ENCODE measurements at regions not wholly inside any gene's neighbourhood (a gene's known extent, or its start where the extent isn't known, plus 50 kb on each side); places are given as distances from the start of the nearest gene placed in this dataset.
"Not testable (repeated sequence)": the region's sequence is repeated elsewhere in the genome, so short reads cannot be mapped to it uniquely, and the experiment has no call there.

DNA sequence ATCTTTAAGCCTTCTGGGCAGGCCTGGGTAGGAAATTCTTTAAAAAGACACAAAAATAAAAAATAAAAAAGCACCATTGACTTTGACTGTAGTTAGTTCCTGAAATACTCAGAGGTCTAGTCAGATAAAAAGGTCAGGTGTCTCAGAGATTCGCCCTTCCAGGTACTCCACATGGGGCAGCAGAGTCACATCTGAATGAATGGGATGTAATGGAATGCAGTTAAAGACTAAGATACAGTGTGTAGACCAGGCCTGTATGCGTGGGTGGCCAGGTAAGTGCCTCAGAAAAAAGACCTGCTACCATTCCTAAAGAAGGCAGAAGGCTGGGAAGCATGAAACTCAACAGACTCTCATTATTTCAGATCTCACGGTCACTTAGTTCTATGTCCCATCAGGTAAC lies 68.6 kb upstream of the SEM1 start:
- no peak overlapping the region for H3K4me3 ChIP-seq
- ATAC-seq (ENCODE audit: insufficient number of reproducible peaks, low FRiP score, low read depth) (no peak), DNase-seq (ENCODE audit: low spot score) (no peak)
- H3K4me1 ChIP-seq (ENCODE audit: control insufficient read depth in 1 of 2, low read depth in 2 of 2), result no peaks in the 10 kb centered on the region
- H3K27ac ChIP-seq, result no peak overlapping the region
- no peaks in the 10 kb centered on the region for H3K36me3 ChIP-seq
- TF ChIP-seq, protein P1, sequence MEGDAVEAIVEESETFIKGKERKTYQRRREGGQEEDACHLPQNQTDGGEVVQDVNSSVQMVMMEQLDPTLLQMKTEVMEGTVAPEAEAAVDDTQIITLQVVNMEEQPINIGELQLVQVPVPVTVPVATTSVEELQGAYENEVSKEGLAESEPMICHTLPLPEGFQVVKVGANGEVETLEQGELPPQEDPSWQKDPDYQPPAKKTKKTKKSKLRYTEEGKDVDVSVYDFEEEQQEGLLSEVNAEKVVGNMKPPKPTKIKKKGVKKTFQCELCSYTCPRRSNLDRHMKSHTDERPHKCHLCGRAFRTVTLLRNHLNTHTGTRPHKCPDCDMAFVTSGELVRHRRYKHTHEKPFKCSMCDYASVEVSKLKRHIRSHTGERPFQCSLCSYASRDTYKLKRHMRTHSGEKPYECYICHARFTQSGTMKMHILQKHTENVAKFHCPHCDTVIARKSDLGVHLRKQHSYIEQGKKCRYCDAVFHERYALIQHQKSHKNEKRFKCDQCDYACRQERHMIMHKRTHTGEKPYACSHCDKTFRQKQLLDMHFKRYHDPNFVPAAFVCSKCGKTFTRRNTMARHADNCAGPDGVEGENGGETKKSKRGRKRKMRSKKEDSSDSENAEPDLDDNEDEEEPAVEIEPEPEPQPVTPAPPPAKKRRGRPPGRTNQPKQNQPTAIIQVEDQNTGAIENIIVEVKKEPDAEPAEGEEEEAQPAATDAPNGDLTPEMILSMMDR (IDR thresholded peaks at IDR 0.05), result no peak
- H3K9me3 ChIP-seq, result no peaks in the 10 kb centered on the region
- no peaks in the 10 kb centered on the region for H3K27me3 ChIP-seq (replicated peaks; ENCODE audit: insufficient read depth)

DNA sequence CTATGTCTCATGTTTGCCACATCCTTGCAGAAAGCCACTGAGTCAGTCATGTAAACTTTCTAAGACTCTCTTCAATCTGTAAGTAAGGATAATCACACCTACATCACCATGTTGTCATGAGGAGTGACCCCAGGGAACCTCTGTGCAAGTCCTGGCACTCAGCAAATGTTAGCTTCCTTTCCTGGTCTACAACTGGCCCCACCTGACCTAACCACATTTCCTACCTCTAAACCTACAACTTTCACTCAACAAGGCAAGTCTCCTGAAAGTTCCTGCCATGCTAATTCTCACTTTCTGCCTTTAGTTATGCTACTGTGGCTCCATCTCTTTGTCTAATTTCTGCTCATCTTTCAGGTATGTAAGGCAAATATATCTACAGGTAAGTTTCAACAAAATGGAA lies 72.3 kb upstream of the SEM1 start:
- Histone ChIP-seq H3K9me3 (no peaks in the 10 kb centered on the region), H3K4me1 (ENCODE audit: control insufficient read depth in 1 of 2, low read depth in 2 of 2) (peaks cover 3 to 11% of the 10 kb centered on the region in 2 donors), H3K27ac (no peak overlapping the region), H3K27me3 (replicated peaks; ENCODE audit: insufficient read depth) (no peaks in the 10 kb centered on the region), H3K4me3 (no peak overlapping the region), H3K36me3 (no peaks in the 10 kb centered on the region)
- TF ChIP-seq, protein P1 (IDR thresholded peaks at IDR 0.05), result no peak
- DNase-seq (ENCODE audit: low spot score), result no peak
- no peak for ATAC-seq (ENCODE audit: insufficient number of reproducible peaks, low FRiP score, low read depth)

DNA sequence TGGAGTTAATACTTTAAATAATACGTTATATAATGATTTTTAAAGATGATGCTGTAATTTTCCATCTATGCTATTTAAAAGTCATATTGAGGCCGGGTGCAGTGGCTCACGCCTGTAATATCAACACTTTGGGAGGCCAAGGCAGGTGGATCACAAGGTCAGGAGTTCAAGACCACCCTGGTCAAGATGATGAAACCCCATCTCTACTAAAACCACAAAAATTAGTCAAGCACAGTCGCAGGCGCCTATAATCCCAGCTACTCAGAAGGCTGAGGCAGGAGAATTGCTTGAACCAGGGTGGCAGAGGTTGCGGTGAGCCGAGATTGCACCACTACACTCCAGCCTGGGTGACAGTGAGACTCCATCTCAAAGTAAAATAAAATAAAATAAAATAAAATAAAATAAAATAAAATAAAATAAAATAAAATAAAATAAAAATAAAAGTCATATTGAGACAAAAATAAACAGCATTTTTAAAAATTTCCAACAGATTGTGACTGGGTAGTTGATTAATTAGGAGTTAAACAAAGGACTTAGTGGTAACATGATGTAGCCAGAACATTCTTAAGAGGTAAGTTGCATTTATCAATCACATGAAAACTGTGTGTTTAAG lies 73.1 kb upstream of the SEM1 start:
- ATAC-seq (ENCODE audit: insufficient number of reproducible peaks, low FRiP score, low read depth); DNase-seq (ENCODE audit: low spot score); H3K36me3 ChIP-seq; H3K9me3 ChIP-seq; H3K4me3 ChIP-seq; H3K27me3 ChIP-seq (replicated peaks; ENCODE audit: insufficient read depth); H3K27ac ChIP-seq: not testable (repeated sequence)
- peaks cover 3 to 14% of the 10 kb centered on the region in 2 donors for H3K4me1 ChIP-seq (ENCODE audit: control insufficient read depth in 1 of 2, low read depth in 2 of 2)

DNA sequence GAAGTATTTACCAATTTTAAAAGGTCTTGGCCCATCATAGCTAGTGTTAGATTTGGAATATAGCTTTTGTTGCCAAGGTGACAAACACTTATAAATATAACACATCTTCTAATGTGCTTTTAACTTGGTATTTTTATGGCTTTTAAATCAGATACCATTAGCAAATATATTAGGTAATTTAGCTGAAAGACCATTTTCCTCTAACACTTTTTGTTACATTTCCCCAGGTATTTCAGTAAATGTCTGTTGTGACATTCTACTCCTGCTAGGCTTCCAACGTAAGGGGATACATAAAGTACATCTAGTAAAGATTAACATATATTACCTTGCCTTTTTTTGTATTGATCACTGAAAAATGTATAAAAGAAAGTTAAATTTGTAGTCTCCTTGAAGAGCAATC lies 75.0 kb upstream of the SEM1 start:
- ATAC-seq (ENCODE audit: insufficient number of reproducible peaks, low FRiP score, low read depth) (no peak), DNase-seq (ENCODE audit: low spot score) (no peak)
- Histone ChIP-seq H3K4me1 (ENCODE audit: control insufficient read depth in 1 of 2, low read depth in 2 of 2) (peaks cover 3 to 14% of the 10 kb centered on the region in 2 donors), H3K4me3 (no peak overlapping the region), H3K36me3 (no peaks in the 10 kb centered on the region), H3K27me3 (replicated peaks; ENCODE audit: insufficient read depth) (no peaks in the 10 kb centered on the region), H3K9me3 (no peaks in the 10 kb centered on the region), H3K27ac (no peak overlapping the region)
- TF ChIP-seq, protein P1 (IDR thresholded peaks at IDR 0.05), result no peak

DNA sequence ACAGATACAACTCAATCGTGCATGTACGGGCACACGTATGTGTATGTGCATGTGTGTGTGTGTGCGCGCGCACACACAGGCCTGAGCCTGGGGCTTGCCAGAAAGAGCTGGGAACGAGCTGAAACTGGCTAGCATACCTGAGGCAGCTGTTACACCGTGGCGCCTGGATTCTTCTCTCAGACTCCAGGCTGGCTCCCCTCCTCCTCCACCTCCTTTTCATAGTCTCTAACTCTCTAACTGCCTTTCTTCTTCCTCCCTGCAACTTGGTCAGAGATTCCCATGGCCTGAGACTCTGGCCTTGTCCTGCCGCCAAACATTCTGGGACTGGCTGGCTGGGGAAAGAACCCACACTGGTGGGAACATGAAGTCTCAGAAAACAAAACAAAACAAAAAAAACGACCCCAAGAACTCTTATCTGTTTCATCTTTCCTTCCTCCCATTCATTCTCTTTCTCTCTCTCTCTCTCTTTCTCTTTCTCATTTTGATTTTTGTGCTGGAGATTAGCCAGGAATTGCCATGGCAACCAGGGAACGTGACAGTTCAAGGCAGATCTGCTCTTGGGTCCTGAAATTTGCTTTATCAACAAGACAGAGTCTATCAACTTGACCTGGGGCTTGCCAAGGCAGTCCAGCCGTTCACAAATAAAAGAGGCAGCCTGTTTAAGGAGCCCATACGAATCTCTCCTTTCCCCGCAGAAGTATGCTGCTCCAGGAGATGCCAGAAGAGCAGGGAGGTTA lies 76.8 kb upstream of the SEM1 start:
- ATAC-seq (ENCODE audit: insufficient number of reproducible peaks, low FRiP score, low read depth) (no peak), DNase-seq (ENCODE audit: low spot score) (no peak)
- peaks cover 3 to 14% of the 10 kb centered on the region in 2 donors for H3K4me1 ChIP-seq (ENCODE audit: control insufficient read depth in 1 of 2, low read depth in 2 of 2)
- TF ChIP-seq, protein P1 (IDR thresholded peaks at IDR 0.05), result no peak
- no peaks in the 10 kb centered on the region for H3K9me3 ChIP-seq
- H3K27ac ChIP-seq, result no peak overlapping the region
- H3K27me3 ChIP-seq (replicated peaks; ENCODE audit: insufficient read depth), result no peaks in the 10 kb centered on the region
- H3K4me3 ChIP-seq, result no peak overlapping the region
- H3K36me3 ChIP-seq, result no peaks in the 10 kb centered on the region

Data from thoracic aorta (tissue), 2 donors.